HG03565 (cell line): ENCODE measurements at regions not wholly inside any gene's neighbourhood (a gene's known extent, or its start where the extent isn't known, plus 50 kb on each side); places are given as distances from the start of the nearest gene placed in this dataset.

Experiments
- ATAC-seq: cut with Tn5 transposase; IDR thresholded peaks from one replicate; pipeline ENCODE4 v1.9.1; 2021; ENCODE audit warnings: mild to moderate bottlenecking, moderate library complexity; ENCODE audit not compliant: unreplicated experiment

DNA sequence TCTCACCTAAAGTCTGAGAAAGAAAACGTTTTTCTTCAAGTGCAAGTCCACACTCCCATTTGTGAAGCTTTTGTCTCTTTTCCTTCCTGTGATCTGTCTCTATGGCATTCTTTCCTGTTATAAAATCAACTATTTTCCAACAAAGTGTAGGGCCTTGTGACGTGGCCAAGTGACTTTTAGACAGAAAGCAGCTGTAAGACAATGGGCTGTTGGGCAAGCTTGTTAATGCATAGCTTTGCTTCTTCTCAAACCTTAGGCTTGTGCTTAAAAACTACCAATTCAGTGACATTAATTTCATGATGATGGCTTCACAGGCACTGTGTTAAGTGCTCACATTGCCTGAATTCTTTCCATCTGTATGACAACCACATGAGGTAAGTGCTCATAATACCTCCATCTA, 83.5 kb downstream of the VCY1B start:
- no peak for ATAC-seq

DNA sequence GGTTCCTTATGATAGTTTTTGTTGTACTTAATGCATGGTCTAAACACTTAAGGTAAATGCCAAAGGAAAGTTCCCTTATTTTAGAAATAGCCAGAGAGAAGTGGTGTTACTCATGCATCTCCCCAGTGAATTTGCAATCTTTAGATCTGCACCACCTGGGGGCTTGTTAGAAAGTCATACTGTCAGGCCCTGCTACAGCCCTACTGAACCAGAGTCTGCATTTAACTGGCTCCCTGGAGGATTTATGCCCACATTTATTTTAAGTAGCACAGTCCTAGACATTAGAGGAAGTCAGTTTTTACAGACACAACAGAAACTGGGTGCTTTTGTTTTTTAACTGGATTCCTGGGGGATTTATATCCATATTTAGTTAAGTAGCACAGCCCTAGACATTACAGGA, 89.6 kb downstream of the VCY1B start:
- ATAC-seq, result no peak

DNA sequence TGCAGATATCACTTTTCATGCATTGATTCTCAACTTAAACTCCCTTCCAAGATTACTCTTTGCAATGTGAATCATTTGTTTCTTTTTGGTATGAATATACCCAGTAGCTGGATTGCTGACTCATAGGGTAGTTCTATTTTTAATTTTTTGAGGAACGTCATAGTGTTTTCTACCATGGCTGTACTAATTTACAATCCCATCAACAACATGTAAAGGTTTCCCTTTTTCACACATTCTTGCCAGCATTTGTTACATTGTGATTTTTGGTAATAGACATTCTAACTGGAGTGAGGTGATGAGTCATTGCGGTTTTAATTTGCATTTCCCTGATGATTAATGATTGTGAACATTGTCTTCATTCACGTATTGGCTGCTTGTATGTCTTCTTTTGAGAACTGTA, 126.7 kb downstream of the VCY1B start:
- ATAC-seq, result no peak

DNA sequence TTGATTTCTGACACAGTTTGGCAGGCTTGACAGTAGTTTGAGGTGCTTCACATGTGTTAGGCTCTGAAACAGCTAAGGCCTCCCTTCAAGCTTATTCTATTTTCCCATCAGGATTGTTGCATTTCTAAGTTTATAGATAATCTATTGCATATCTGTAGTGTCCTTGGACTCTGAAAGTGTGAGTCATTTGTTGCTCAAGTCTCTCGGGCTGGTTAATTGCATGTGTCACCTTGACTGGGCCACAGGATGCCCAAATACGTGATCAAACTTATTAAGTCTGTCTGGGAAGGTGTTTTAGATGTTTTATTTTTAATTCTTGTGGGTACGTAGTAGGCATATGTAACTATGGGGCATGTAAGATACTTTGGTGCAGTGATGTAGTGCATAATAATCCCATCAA, 166.0 kb downstream of the VCY1B start:
- no peak for ATAC-seq

DNA sequence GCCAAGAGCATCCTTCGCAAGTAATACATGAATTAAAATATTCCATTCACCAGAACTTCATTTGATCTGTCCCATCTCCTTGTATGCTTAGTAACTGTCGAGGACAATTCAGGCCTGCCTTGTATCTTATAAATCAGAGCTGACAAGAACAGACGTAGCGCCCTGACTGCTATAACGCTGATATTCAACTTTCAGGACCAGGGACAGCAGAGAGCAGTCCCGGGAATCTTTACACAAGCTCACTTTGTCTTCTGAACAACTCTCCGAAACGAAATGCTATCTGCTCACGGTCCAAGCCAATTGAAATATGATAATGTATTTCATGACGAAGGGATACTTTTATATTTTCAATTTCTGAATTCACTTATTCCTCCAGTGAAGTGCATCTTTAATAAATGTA, 175.7 kb downstream of the VCY1B start:
- ATAC-seq, result no peak

DNA sequence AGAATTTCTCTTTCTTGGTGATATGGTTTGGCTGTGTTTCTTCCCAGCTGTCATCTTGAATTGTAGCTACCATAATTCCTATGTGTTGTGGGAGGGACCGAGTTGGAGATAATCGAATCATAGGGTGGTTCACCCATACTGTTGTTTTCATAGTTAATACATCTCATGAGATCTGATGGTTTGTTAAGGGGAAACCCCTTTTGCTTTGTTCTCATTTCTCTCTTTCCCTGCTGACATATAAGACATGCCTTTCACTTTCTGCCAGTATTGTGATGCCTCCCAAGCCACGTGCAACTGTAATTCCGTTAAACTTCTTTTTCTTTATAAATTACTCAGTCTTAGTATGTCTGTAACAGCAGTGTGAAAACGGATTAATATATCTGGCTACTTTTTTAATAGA, 179.0 kb downstream of the VCY1B start:
- peak; percentile 61 for ATAC-seq

DNA sequence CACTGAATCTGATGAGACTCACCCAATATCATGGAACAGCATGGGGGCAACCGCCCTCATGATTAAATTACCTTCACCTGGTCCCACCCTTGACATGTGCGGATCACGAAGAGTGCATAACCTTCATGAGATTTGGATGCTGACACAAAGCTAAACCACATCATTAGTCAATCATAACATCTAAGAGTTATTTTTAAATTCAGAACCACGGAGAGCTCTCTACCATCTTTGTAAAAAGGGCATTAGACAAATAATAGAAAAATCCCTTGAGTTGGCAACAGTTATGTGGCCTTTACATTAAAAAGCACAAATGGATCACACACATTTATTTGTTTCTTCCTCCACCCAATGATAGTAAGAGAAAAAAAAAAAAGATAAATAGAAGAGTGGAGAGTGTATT, 182.2 kb downstream of the VCY1B start:
- ATAC-seq, result no peak

DNA sequence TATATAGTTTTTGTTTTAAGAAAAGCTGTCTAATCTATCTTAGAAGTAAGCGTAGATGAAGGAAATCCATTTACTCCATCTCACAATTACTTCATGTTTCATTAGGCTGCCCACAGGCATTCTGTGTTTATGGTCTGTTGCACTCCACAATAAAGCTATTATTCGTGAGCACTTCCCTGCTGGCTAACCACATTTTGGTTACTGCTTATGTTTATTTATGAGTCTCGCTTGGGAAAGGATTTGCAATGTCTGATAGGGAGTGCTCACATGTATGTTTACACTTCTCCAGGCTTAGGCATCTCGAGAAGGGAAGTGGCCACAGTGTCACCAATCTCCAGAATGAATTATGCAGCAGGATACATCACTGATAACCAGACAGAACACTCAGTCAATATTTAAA, 190.9 kb downstream of the VCY1B start:
- no peak for ATAC-seq

DNA sequence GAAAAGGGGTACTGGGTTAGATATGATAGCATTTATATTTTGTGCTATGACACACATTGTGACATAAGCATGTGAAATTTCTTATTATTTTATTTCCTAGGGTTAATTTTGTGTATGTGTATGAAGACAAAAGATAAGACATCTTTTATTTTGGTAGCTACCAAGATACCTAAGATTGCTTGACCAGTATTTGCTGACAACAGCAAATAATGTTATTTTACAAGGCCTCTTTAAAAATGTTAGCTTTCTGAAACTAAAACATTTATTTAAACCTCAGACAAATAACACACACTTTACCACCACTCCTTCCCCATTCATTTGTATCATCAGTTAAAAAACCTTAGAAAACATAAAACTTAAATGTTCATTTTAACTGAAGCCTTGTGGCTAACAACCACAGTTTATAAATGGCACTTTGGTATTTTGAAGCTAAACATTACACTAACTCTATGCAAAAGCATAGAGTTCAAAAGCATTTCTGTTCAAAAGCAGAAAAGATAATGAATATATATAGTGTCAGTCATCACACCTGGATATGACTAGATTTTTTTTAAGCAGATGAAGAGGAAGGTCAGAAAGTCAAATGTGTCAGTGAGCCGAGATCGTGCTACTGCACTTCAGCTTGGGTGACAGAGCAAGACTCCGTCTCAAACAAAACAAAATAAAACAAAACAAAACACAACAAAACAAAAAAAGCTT, 193.0 kb downstream of the VCY1B start:
- no peak for ATAC-seq

DNA sequence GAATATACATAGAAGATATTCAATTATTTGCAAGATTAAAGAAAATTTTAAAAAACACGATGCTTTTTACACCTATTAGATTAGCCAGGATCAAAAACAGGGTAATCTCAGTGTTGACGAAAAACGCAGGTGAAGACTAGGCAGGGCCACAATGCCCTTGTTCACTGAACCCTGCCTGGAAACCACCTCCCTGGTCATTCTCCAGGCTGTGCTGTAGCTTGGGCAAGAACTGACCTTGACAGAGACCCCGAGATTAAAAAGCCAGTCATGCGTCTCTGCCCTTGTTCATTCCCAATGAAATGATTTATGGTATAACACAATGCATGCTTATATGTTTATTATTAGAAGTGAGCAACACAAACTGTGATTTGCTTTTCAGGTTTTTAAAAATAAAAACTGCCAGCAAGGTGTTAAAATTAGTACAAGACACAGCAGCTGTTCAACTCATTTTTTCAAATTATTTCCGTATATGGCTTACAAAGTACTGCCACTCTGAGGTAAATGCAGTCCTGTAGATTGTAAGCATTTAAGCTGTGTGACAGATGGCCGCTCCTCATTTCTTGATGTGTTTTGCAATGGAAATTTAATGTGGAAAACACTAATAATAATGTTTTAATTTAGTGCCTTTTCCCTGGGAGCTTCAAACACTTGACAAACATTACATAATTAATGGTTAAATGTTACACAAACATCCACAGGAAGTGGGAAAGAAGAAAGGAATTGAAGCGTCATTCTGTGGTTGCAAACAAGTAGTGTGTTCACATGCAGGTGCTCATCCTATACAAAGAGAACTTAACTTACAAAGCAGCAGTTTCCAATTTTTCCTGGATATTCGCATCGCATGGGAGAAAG, 200.2 kb downstream of the VCY1B start:
- ATAC-seq, result no peak

DNA sequence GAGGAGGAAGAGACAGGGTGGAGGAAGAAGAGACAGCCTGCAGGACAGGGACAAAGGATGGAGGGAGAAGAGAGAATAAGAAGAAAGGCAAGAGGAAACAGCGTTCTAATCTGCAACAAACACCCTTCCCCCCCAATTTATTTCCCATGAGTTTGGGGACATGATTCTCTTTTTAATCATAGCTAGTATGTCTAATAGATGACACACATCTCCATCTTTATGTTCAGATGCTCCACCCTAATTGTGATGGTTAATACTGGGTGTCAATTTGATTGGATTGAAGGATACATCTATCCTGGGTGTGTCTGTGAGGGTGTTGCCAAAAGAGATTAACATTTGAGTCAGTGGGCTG, 200.8 kb downstream of the VCY1B start:
- ATAC-seq, result no peak

DNA sequence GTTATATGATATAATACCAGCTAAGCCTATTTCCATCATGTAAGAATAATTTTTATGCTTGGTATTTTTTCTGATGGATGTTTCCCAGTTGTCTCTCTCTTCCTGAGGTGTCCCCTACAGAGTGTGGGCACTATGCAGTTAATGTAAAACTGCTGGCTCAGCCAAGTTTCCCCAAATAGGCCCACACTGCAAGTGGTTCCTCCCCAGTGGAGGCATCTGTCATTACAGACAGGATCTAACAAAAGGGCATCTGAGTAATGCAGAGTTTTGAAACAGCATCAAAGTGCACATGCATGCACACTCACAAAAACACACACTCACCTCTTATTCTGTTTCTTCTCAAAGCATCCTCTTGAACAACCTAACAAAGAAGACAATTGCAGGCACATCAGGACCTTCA, 221.0 kb downstream of the VCY1B start:
- ATAC-seq, result no peak

DNA sequence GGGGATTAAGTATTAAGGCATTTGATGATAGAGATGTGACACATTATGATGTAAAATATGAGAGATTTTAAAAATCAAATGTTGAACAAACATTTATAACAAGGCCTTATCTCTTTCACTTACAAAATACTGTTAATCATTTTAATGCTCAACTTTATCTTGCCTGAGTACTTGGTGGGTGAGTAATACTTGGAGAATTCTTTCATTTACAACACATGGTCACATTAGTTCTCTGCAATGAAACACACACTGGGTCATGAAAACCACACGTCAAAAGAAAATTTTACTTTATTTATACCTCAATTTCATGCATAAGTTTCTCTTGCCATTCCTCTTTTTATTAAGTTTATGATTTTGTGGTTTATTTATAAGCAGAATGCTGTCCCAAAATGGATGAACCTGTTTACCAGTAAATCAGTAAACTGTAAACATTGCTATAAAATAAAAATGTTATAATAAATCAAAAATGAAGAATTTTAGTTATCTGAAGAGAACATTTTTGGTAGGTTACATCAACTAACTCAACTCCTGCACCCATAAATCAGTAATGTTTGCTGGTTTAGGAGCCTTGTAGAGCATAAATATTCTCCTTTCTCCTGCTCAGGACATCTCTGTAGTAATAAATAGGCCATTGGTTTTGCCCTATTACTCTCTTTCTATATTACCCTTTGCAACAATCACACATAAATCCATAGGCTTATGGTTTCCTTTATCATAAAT, 233.5 kb upstream of the NLGN4Y start:
- ATAC-seq, result no peak

DNA sequence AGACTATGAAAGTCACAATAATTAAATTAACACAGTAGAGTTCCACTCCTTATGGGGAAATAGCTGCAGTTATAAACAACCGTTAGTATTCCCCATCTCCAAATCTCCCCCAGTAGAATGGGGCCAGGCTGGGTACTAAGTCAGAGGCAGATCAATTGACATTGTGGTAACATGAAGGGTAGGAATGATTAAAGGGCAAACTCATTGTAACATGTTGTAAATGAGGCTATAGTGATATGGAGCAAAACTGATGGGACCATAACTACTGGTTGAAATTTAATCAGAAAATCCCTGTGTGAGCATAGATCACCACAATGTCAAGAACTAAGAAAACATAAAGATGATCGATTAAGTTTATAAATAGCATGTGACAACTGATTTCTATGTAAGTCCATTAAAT, 231.9 kb upstream of the NLGN4Y start:
- ATAC-seq, result no peak

DNA sequence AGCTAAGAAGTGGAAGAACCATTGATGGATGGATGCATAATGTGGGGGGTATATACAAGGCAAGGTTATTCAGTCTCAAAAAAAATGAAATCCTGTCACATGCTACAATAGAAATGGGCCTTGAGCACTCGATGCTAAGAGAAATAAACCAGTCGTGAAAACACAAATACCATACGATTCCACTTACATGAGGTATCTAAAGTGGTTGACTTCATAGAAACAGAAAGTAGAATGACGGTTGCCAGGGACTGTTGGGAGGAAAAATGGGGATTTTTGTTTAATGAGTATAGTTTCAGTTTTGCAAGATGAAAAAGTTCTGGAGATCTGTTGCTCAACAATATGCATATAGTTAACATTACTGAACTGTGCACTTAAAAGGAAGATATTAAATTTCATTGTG, 223.6 kb upstream of the NLGN4Y start:
- ATAC-seq, result no peak

DNA sequence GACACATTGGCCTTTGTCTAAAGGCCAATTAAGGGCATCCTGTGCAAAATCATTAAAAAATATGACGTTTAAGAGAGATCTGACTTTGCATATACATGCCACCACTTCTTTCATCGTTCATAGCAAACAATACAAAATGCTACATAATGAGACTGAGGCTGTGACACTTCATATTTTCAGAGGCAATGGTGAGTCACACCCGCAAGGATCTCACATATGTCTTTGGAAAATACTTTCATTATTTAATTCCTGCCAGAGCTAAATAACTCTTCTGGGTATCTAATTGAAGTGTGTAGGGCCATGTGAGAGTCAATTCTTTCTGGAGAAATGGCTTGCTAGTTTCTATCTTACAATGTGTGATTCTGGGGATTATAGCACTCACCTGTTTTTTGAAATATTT, 222.8 kb upstream of the NLGN4Y start:
- ATAC-seq, result no peak

DNA sequence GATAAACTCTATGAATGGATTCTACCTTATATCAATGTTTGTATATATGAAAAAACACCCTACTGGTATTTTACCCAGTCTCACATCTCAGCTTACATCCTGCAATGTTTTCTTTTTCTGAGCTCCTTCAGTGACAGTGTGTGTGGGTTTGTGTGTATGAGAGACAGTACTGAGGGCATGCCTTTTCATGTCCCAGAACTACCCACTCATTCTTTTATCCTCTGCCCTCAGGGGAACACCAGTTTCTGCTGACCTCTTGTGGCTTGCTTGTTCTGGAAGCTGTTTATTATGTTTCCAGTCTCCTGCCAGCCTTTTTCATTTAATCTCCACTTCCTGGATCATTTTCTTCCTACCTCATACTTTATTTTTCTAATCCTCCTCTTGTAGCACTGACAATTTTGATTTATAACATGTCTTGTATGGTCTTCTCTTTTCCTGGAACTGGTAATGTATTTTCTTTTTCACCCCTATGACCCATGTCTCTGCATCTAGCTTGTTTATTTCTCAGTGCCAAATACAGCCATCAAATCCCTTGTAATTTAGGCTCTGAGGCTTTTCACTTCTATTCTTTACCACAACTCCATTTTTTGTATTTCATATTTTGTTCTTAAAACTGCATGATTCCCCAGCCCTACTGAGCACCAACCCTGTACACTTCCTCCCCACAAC, 195.5 kb upstream of the NLGN4Y start:
- ATAC-seq, result peak; percentile 97

DNA sequence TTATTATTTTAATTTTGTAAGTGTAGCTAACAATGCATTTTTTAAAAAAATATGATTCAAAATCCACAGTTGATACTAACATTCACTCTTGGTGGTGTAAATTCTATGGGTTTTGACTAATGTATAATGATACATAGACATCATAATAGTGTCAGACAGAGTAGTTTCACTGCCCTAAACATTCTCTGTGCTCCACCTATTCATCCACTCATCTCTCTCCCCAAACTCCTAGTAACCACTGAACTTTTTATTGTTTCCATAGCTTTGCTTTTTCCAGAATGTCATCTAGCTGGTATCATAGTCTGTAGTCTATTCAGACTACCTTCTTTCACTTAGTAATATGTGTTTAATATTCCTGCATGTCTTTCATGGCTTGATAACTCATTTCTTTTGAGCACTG, 194.0 kb upstream of the NLGN4Y start:
- no peak for ATAC-seq

DNA sequence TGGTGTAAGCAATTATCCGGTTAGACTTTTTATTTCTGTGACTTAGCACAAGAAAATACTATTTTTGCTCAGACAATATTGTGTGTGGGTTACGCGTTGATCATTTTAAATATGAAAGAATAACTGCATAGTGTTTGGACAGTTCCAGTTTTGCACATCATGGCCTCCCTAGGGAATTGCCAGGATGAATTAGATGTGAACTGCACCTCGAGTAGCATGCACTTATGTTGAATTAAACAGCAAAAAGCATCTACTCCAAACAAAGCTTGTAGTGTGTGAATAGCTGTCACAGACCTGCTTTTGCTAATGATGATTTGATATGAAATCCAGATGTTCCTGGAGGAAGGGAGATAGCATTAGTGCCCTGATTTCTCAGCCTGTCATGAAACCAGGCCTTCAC, 184.8 kb upstream of the NLGN4Y start:
- ATAC-seq, result no peak

DNA sequence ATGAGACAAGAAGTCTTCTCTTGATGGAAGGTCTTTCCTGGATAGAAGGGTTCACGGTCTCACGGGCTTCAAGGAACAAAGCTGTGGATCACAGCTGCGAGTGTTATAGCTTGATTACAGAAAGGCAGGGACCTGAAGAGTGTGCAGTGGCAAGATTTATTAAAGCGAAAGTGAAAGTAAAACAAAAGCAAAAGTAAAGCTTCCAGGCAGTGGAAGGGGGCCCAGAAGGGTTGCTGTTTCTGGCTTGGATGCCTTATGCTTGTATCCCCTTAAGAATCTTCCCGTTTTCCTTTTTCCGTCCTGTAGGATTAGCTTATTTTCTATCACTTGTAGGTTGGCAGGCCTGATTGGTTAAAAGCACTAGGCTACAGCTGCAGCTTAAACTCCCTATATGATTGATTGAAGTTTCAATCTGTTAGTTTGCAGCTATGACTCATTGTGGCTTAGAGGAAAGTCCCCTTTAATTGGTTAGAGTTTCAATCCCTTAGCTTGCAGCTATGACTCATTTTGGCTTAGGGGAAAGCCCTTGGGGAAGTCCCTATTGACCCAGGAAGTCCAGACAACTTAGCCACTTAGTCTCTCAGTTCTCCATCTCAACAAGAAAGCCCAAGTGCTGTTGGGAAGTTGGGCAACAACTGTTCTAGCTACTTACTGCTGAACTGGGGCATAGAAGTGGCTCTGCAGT, 183.7 kb upstream of the NLGN4Y start:
- peak; percentile 68 for ATAC-seq
